Left renal cortex interstitium (tissue), 4 donors: ENCODE measurements at regions not wholly inside any gene's neighbourhood (a gene's known extent, or its start where the extent isn't known, plus 50 kb on each side); places are given as distances from the start of the nearest gene placed in this dataset.
"Not testable (repeated sequence)": the region's sequence is repeated elsewhere in the genome, so short reads cannot be mapped to it uniquely, and the experiment has no call there.

ENCODE experiments used
- DNase-seq, 4 donors: peaks; one replicate each; pipeline ENCODE4 v3.0.0-alpha.2; 2013; ENCODE audit warnings: low read depth in 4 of 4, low spot score in 2 of 4, missing footprints in 1 of 4

- no peak for DNase-seq
Measured at GRCh38 chr3:104906001-104906639, 460.6 kb upstream of the ALCAM start.

GRCh38 chr3:104907507-104907906, 459.2 kb upstream of the ALCAM start:
- no peak for DNase-seq

- DNase-seq = no peak
Measured at GRCh38 chr3:104908761-104909160, 457.9 kb upstream of the ALCAM start.

- DNase-seq = peak in 1 of 4 donors; percentile 31
Measured at GRCh38 chr3:104909198-104909597, 457.5 kb upstream of the ALCAM start.

GRCh38 chr3:104909721-104910120, 457.0 kb upstream of the ALCAM start:
- no peak for DNase-seq

GRCh38 chr3:104911376-104911775, 455.3 kb upstream of the ALCAM start:
- no peak for DNase-seq

- no peak for DNase-seq
Measured at GRCh38 chr3:104916971-104917370, 449.7 kb upstream of the ALCAM start.

- DNase-seq = no peak
Measured at GRCh38 chr3:104920512-104920911, 446.2 kb upstream of the ALCAM start.

GRCh38 chr3:104933972-104934371, 432.7 kb upstream of the ALCAM start:
- no peak for DNase-seq

- no peak for DNase-seq
Measured at GRCh38 chr3:104935613-104936012, 431.1 kb upstream of the ALCAM start.

GRCh38 chr3:104939196-104939595, 427.5 kb upstream of the ALCAM start:
- DNase-seq = no peak

- no peak for DNase-seq
Measured at GRCh38 chr3:104941785-104942184, 424.9 kb upstream of the ALCAM start.

- DNase-seq = no peak
Measured at GRCh38 chr3:104943974-104944373, 422.7 kb upstream of the ALCAM start.

GRCh38 chr3:104947943-104948342, 418.8 kb upstream of the ALCAM start:
- DNase-seq = no peak

- not testable (repeated sequence) for DNase-seq
Measured at GRCh38 chr3:104949810-104950209, 416.9 kb upstream of the ALCAM start.

GRCh38 chr3:104951426-104951825, 415.3 kb upstream of the ALCAM start:
- DNase-seq = no peak

- DNase-seq = no peak
Measured at GRCh38 chr3:104952146-104952972, 414.4 kb upstream of the ALCAM start.

GRCh38 chr3:104956620-104957345, 409.9 kb upstream of the ALCAM start:
- DNase-seq = no peak

- DNase-seq = no peak
Measured at GRCh38 chr3:104960579-104960978, 406.1 kb upstream of the ALCAM start.

GRCh38 chr3:104961851-104962250, 404.9 kb upstream of the ALCAM start:
- DNase-seq = peak in 1 of 4 donors; percentile 2

- DNase-seq = no peak
Measured at GRCh38 chr3:104974316-104974715, 392.4 kb upstream of the ALCAM start.
